Neural crest cell (in vitro differentiated cells): ENCODE measurements at regions not wholly inside any gene's neighbourhood (a gene's known extent, or its start where the extent isn't known, plus 50 kb on each side); places are given as distances from the start of the nearest gene placed in this dataset.

ENCODE experiments used
- DNase-seq: peaks from one replicate; pipeline ENCODE4 v3.0.0; 2021; ENCODE audit warnings: low read depth, mixed read lengths, low spot score
- H3K27ac Mint-ChIP-seq: one replicate; pipeline ENCODE4 v1.8.0; 2021; ENCODE audit warnings: mild to moderate bottlenecking, mixed read lengths; ENCODE audit not compliant: unreplicated experiment
- H3K27me3 Mint-ChIP-seq: 2 replicates; pipeline ENCODE4 v1.8.0; 2021; ENCODE audit warnings: low read depth, mild to moderate bottlenecking, mixed read lengths
- H3K36me3 Mint-ChIP-seq: 2 replicates; pipeline ENCODE4 v1.8.0; 2021; ENCODE audit warnings: low read depth, mild to moderate bottlenecking, mixed read lengths
- H3K4me1 Mint-ChIP-seq: 2 replicates; pipeline ENCODE4 v1.8.0; 2021; ENCODE audit warnings: mixed read lengths
- H3K4me3 Mint-ChIP-seq: one replicate; pipeline ENCODE4 v1.8.0; 2021; ENCODE audit warnings: mild to moderate bottlenecking, mixed read lengths
- H3K9me3 Mint-ChIP-seq: 2 replicates; pipeline ENCODE4 v1.8.0; 2021; ENCODE audit warnings: mixed read lengths
- CTCF ChIP-seq: fragments of 200-600 bp; sonication (generic); conservative IDR thresholded peaks from 2 replicates; pipeline ENCODE4 v1.5.0; 2021; ENCODE audit warnings: antibody characterized with exemption, mild to moderate bottlenecking

DNA sequence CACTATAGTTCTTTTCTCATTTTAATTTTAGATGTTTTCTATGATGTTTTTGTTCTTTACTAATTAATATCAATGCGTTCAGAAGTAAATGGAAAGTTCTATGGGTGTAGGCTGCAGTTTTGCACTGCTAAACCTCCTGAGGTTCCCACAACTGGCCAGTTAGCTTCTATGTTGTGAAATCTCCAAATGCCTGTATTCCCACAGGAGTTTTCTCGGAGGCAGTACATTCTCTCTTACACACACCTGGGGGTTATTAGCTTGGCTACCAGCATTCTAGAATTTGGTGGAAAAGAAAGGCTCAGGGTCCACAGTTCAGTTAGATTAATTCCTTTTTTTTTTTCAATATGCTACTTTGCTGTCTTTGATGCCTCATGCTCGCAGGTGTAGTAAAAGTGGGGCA, 216.9 kb upstream of the NRIP1 start:
- H3K27ac Mint-ChIP-seq: no peak overlapping the region
- no peak for TF ChIP-seq CTCF
- no peaks in the 10 kb centered on the region for H3K4me1 Mint-ChIP-seq
- H3K27me3 Mint-ChIP-seq: no peaks in the 10 kb centered on the region
- H3K4me3 Mint-ChIP-seq: no peak overlapping the region
- peaks cover 13% of the 10 kb centered on the region for H3K9me3 Mint-ChIP-seq
- DNase-seq: no peak
- peaks cover 2% of the 10 kb centered on the region for H3K36me3 Mint-ChIP-seq

DNA sequence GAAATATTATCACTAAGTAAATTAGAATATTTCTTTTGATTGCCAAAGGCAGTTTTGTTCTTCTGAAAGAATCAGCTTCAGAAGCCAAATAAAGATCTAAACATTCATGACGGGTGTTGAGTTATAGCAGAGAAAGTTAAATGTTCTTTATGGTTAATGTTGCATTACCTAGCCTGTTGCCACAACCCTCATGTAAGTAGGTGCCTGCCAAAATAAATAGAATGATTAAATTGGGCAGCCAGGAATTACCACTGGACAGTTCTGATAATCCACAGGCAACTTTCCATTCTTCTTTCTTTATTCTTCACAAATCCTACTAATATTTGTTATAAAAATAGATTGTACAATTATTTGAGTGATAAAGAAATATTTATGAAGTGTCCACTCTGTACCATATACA, 217.9 kb upstream of the NRIP1 start:
- Mint-ChIP-seq H3K27me3 (no peaks in the 10 kb centered on the region), H3K27ac (no peak overlapping the region), H3K36me3 (peaks cover 4% of the 10 kb centered on the region), H3K4me3 (no peak overlapping the region), H3K9me3 (peaks cover 13% of the 10 kb centered on the region), H3K4me1 (no peaks in the 10 kb centered on the region)
- DNase-seq: no peak
- no peak for TF ChIP-seq CTCF

DNA sequence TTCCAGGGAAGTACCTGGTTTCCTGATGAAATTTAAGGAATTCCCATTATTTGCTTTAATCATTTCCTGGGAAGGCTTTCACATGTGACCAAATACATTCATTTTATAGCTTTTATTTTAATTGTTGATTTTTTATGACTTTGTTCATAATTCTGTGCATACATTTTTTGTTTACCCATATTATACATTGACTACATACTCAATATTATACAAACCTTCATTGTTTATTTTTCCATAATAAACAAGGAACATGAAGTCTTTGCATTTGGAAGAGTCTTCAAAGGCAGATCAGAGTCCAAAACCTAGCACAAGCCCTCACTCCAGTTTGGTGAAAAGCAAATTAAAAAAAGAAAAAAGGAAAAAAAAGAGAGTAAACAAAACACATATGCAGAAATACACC, 218.3 kb upstream of the NRIP1 start:
- Mint-ChIP-seq H3K4me3 (no peak overlapping the region), H3K36me3 (peaks cover 5% of the 10 kb centered on the region), H3K27me3 (no peaks in the 10 kb centered on the region), H3K9me3 (peaks cover 13% of the 10 kb centered on the region), H3K27ac (no peak overlapping the region), H3K4me1 (no peaks in the 10 kb centered on the region)
- no peak for DNase-seq
- TF ChIP-seq CTCF: no peak

- no peak for TF ChIP-seq CTCF
- Mint-ChIP-seq H3K4me1 (no peaks in the 10 kb centered on the region), H3K27ac (no peak overlapping the region), H3K9me3 (peaks cover 13% of the 10 kb centered on the region), H3K27me3 (no peaks in the 10 kb centered on the region), H3K4me3 (no peak overlapping the region), H3K36me3 (peaks cover 5% of the 10 kb centered on the region)
- no peak for DNase-seq
Observed at GRCh38 chr21:15283789-15284188, 219.0 kb upstream of the NRIP1 start.

GRCh38 chr21:15285556-15285955, 220.8 kb upstream of the NRIP1 start:
- H3K4me1 Mint-ChIP-seq: peaks cover under 1% of the 10 kb centered on the region
- peaks cover 5% of the 10 kb centered on the region for H3K36me3 Mint-ChIP-seq
- no peak for TF ChIP-seq CTCF

GRCh38 chr21:15289246-15289645, 224.4 kb upstream of the NRIP1 start:
- H3K27ac Mint-ChIP-seq: no peak overlapping the region
- TF ChIP-seq CTCF: no peak
- H3K9me3 Mint-ChIP-seq: peaks cover 5% of the 10 kb centered on the region
- no peaks in the 10 kb centered on the region for H3K27me3 Mint-ChIP-seq
- DNase-seq: no peak
- no peak overlapping the region for H3K4me3 Mint-ChIP-seq
- H3K4me1 Mint-ChIP-seq: peaks cover 27% of the 10 kb centered on the region
- H3K36me3 Mint-ChIP-seq: peaks cover 4% of the 10 kb centered on the region

More at GRCh38 chr21:15285556-15285955, 220.8 kb upstream of the NRIP1 start:
- no peaks in the 10 kb centered on the region for H3K27me3 Mint-ChIP-seq
- peaks cover 11% of the 10 kb centered on the region for H3K9me3 Mint-ChIP-seq
- H3K27ac Mint-ChIP-seq: no peak overlapping the region
- no peak for DNase-seq
- no peak overlapping the region for H3K4me3 Mint-ChIP-seq
